Chondrocyte (in vitro differentiated cells): ENCODE measurements at regions not wholly inside any gene's neighbourhood (a gene's known extent, or its start where the extent isn't known, plus 50 kb on each side); places are given as distances from the start of the nearest gene placed in this dataset.

Experiments used
- DNase-seq: peaks from one replicate; pipeline ENCODE4 v3.0.0; 2021; ENCODE audit warnings: mixed read lengths, low spot score
- H3K27ac Mint-ChIP-seq: one replicate; pipeline ENCODE4 v1.8.0; 2021; ENCODE audit warnings: mild to moderate bottlenecking, moderate library complexity, mixed read lengths; ENCODE audit not compliant: unreplicated experiment
- H3K27me3 Mint-ChIP-seq: 2 replicates; pipeline ENCODE4 v1.8.0; 2021; ENCODE audit warnings: low read depth, mixed read lengths
- H3K36me3 Mint-ChIP-seq: 2 replicates; pipeline ENCODE4 v1.8.0; 2021; ENCODE audit warnings: low read depth, mixed read lengths
- H3K4me1 Mint-ChIP-seq: 2 replicates; pipeline ENCODE4 v1.8.0; 2021; ENCODE audit warnings: low read depth, mild to moderate bottlenecking, mixed read lengths
- H3K4me3 Mint-ChIP-seq: one replicate; pipeline ENCODE4 v1.8.0; 2021; ENCODE audit warnings: mild to moderate bottlenecking, moderate library complexity, mixed read lengths; ENCODE audit not compliant: unreplicated experiment
- H3K9me3 Mint-ChIP-seq: 2 replicates; pipeline ENCODE4 v1.8.0; 2021; ENCODE audit warnings: low read depth, mixed read lengths
- TF ChIP-seq, protein P1 (sequence below): fragments of 200-600 bp; sonication (generic); IDR thresholded peaks from 2 replicates; pipeline ENCODE4 v1.5.0; 2021; ENCODE audit warnings: antibody characterized with exemption, mild to moderate bottlenecking, moderate library complexity

DNA sequence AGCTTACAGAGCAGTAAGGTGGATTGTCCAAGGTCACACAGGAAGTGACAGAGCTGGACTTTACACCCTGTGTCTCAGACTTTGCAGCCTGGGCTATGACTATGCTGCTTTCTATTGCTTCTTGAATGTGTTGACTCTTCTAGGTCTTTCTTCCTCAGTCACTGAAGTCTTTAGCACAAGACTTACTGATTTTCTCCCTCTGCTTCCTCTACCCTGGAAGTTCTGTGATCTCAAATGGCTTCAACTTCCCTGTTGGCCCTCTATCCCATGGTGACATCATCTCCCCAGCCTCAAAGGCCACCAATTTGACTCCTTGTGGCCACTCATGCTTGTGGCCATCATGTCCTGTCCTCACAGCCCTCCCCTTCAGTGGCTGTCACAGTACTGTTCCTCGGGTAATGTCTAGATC, 181.3 kb downstream of the HS3ST3A1 start:
- Mint-ChIP-seq H3K4me1 (peaks cover 20% of the 10 kb centered on the region), H3K4me3 (no peak overlapping the region), H3K27me3 (no peaks in the 10 kb centered on the region), H3K9me3 (no peaks in the 10 kb centered on the region), H3K36me3 (no peaks in the 10 kb centered on the region), H3K27ac (peak overlapping the region; percentile 58)
- TF ChIP-seq, protein P1, sequence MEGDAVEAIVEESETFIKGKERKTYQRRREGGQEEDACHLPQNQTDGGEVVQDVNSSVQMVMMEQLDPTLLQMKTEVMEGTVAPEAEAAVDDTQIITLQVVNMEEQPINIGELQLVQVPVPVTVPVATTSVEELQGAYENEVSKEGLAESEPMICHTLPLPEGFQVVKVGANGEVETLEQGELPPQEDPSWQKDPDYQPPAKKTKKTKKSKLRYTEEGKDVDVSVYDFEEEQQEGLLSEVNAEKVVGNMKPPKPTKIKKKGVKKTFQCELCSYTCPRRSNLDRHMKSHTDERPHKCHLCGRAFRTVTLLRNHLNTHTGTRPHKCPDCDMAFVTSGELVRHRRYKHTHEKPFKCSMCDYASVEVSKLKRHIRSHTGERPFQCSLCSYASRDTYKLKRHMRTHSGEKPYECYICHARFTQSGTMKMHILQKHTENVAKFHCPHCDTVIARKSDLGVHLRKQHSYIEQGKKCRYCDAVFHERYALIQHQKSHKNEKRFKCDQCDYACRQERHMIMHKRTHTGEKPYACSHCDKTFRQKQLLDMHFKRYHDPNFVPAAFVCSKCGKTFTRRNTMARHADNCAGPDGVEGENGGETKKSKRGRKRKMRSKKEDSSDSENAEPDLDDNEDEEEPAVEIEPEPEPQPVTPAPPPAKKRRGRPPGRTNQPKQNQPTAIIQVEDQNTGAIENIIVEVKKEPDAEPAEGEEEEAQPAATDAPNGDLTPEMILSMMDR, result no peak
- DNase-seq, result no peak

DNA sequence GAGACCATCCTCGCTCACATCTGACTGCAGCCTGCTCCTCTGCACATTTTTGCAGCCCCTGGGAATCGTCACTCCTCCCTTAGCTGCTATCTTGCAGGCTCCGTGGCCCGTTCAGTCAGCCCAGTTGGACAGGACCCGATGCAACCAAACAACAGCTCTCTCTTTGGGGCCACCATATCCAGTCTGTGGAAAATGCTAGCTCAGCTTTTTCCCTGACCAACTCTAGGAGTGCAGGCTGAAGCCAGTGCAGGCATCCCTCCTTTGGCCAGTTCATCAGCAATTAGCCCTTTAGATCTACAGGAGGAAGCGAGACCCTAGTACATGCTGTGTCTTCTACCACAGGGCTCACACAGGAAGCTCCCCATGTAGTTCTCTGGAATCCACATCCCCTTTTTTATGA, 182.1 kb downstream of the HS3ST3A1 start:
- peaks cover 20% of the 10 kb centered on the region for H3K4me1 Mint-ChIP-seq
- TF ChIP-seq, protein P1, result no peak

DNA sequence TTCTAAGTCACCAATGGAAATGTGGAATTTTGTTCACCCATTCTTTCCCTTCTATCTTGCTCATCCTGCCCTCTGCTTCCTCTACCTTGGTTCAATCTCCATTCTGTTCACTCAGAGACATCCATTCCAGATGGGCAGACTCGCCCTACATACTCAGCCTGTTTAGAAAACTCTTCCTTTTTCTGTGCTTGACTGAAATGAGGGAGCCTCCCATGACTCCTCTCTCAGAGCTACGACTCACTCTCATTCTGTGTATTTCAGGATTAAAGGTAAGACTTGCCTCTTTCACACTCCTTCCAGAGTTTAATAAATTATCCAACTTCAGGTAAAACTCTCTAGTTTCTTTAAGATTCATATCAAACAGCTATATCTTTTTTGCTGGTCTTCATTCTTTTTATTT, 182.8 kb downstream of the HS3ST3A1 start:
- no peaks in the 10 kb centered on the region for H3K9me3 Mint-ChIP-seq
- H3K4me1 Mint-ChIP-seq, result peaks cover 20% of the 10 kb centered on the region
- DNase-seq, result no peak
- no peaks in the 10 kb centered on the region for H3K27me3 Mint-ChIP-seq
- H3K4me3 Mint-ChIP-seq, result no peak overlapping the region
- no peak overlapping the region for H3K27ac Mint-ChIP-seq
- H3K36me3 Mint-ChIP-seq, result no peaks in the 10 kb centered on the region
- TF ChIP-seq, protein P1, result no peak

More for the DNA sequence above, 182.1 kb downstream of the HS3ST3A1 start:
- H3K36me3 Mint-ChIP-seq, result no peaks in the 10 kb centered on the region
- no peaks in the 10 kb centered on the region for H3K9me3 Mint-ChIP-seq
- H3K27ac Mint-ChIP-seq, result no peak overlapping the region
- H3K27me3 Mint-ChIP-seq, result no peaks in the 10 kb centered on the region
- H3K4me3 Mint-ChIP-seq, result no peak overlapping the region
- DNase-seq, result no peak

DNA sequence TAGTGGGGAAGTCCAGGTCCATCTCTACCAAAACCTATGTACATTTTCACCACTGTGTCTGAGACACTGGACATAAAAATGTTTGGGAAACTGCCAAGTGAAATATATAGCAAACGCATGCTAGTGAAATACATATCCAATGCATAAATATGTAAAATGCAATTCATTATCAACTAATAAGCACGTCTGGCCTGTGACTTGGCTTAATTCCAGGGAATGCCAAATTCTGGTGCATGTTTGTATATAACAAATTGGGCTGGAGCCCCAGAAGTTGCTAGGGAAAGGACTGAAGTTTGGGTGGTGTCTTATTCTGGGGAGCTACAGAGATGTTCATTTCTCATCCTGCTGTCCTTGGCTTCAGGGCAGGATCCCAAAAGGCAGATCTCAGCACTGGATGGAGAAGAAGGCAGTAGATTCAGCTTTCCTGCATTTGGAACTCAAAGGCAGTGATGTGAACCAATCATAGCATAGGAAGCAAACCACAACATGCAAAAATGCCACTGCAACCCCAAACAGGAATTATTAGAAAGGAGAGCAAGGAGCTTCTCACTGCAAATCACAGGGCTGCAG, 184.3 kb downstream of the HS3ST3A1 start:
- no peaks in the 10 kb centered on the region for H3K27me3 Mint-ChIP-seq
- no peak overlapping the region for H3K4me3 Mint-ChIP-seq
- peaks cover 23% of the 10 kb centered on the region for H3K4me1 Mint-ChIP-seq
- TF ChIP-seq, protein P1, result no peak
- no peaks in the 10 kb centered on the region for H3K9me3 Mint-ChIP-seq
- H3K27ac Mint-ChIP-seq, result no peak overlapping the region
- no peak for DNase-seq
- H3K36me3 Mint-ChIP-seq, result no peaks in the 10 kb centered on the region

GRCh38 chr17:13416748-13417363, 184.9 kb downstream of the HS3ST3A1 start:
- Mint-ChIP-seq H3K27ac (no peak overlapping the region), H3K36me3 (no peaks in the 10 kb centered on the region), H3K4me1 (peaks cover 23% of the 10 kb centered on the region), H3K27me3 (no peaks in the 10 kb centered on the region), H3K4me3 (no peak overlapping the region), H3K9me3 (no peaks in the 10 kb centered on the region)
- no peak for DNase-seq
- TF ChIP-seq, protein P1, result no peak
